Panc1 (cell line): ENCODE measurements at regions not wholly inside any gene's neighbourhood (a gene's known extent, or its start where the extent isn't known, plus 50 kb on each side); places are given as distances from the start of the nearest gene placed in this dataset.

ENCODE experiments used
- ATAC-seq: fragments of 200-7000 bp; cut with Tn5 transposase; 2 replicates; pipeline ENCODE4 v1.9.1; 2020; ENCODE audit warnings: mild to moderate bottlenecking, moderate library complexity
- BruUV-seq: library from RNA; stranded (reverse); fragments of 400-500 nt; replicated peaks from 2 replicates; lab custom pipeline; 2021; lab: Mats Ljungman, UMichigan
- CTCF ChIA-PET: fragments of 300-600 bp; sonication (Branson Sonifier 250); formaldehyde crosslinking; loops from one replicate; lab custom pipeline; 2022; ENCODE audit warnings: antibody characterized with exemption; lab: Charles Lee
- POLR2A ChIA-PET: fragments of 300-600 bp; sonication (Branson Sonifier 250); formaldehyde crosslinking; loops from one replicate; lab custom pipeline; 2022; ENCODE audit warnings: antibody characterized with exemption; lab: Charles Lee
- DNase-seq: peaks from one replicate; pipeline ENCODE4 v3.0.0-alpha.2; 2010; ENCODE audit warnings: low read depth, low spot score
- H3K27ac ChIP-seq: 2 replicates; pipeline ENCODE4 v1.5.1; 2011; ENCODE audit warnings: mild to moderate bottlenecking, low read length, inconsistent platforms
- H3K27me3 ChIP-seq: fragments of 200-500 bp; sonication (Bioruptor generic); 2 replicates; pipeline ENCODE4 v1.6.0; 2014; ENCODE audit warnings: low read length, inconsistent platforms; ENCODE audit not compliant: control insufficient read depth, insufficient read depth
- H3K36me3 ChIP-seq: fragments of 200-500 bp; sonication (Bioruptor generic); 2 replicates; pipeline ENCODE4 v1.5.1; 2014; ENCODE audit warnings: inconsistent platforms, mild to moderate bottlenecking, low read length, moderate library complexity; ENCODE audit not compliant: control insufficient read depth, insufficient read depth
- H3K4me1 ChIP-seq: 2 replicates; pipeline ENCODE4 v1.5.1; 2011; ENCODE audit warnings: inconsistent platforms, mild to moderate bottlenecking, low read length, moderate library complexity; ENCODE audit not compliant: control insufficient read depth, insufficient read depth
- H3K4me3 ChIP-seq, 2 experiments: 2 replicates each; pipeline ENCODE4 v1.5.1; 2011 to 2012; ENCODE audit warnings: low read depth in 2 of 2, low read length in 2 of 2, mild to moderate bottlenecking in 2 of 2, inconsistent platforms in 1 of 2, moderate library complexity in 1 of 2
- H3K9me3 ChIP-seq: fragments of 200-500 bp; sonication (Bioruptor generic); 2 replicates; pipeline ENCODE4 v1.5.1; 2014; ENCODE audit warnings: low read depth, mild to moderate bottlenecking, inconsistent platforms, low read length, moderate library complexity; ENCODE audit not compliant: control insufficient read depth, insufficient read depth
- CTCF ChIP-seq: fragments of 450-650 bp; IDR thresholded peaks from 2 replicates; pipeline ENCODE4 v1.5.1; 2017; ENCODE audit warnings: mild to moderate bottlenecking
- POLR2AphosphoS5 ChIP-seq: IDR thresholded peaks from 2 replicates; pipeline ENCODE4 v1.6.1; 2012; ENCODE audit warnings: mild to moderate bottlenecking, low read depth, low read length, moderate library complexity
- REST ChIP-seq, 2 experiments: IDR thresholded peaks; 2 replicates each; pipeline ENCODE4 v1.6.1; 2011 to 2012; ENCODE audit warnings: low read depth in 2 of 2, control low read depth in 1 of 2, low read length in 1 of 2, mild to moderate bottlenecking in 1 of 2, moderate library complexity in 1 of 2; ENCODE audit not compliant: insufficient read depth in 1 of 2
- SIN3A ChIP-seq: IDR thresholded peaks from 2 replicates; pipeline ENCODE4 v1.6.1; 2012; ENCODE audit warnings: low read depth, mild to moderate bottlenecking, low read length, moderate library complexity, borderline replicate concordance; ENCODE audit not compliant: insufficient read depth
- TCF7L2 ChIP-seq: IDR thresholded peaks from 2 replicates; pipeline ENCODE4 v1.6.1; 2011; ENCODE audit warnings: mild to moderate bottlenecking, low read depth, low read length, inconsistent platforms
- in situ Hi-C: cut with HindIII; loops from 2 replicates; pipeline ENCODE4 v1.10.0; 2016; ENCODE audit warnings: low sequenced_read_pairs, low pct_unique_long_range_greater_than_20kb
- intact Hi-C: fragments of 100-400 bp; cut with micrococcal nuclease; formaldehyde crosslinking; loops from one replicate; pipeline ENCODE4 v1.10.0; 2022; ENCODE audit not compliant: unreplicated experiment

- DNase-seq, result no peak
- Histone ChIP-seq H3K9me3 (0 out of 2 replicates have a peak, but pooled peaks cover 3% of the 10 kb centered on the region), H3K27ac (no peak overlapping the region), H3K4me3 (no peak overlapping the region), H3K4me1 (no peaks in the 10 kb centered on the region), H3K27me3 (no peaks in the 10 kb centered on the region), H3K36me3 (no peaks in the 10 kb centered on the region)
- POLR2A ChIA-PET, result no interaction called here
- no peak for ATAC-seq
- no TSS peak for BruUV-seq
- CTCF ChIA-PET, result no interaction called here
- intact Hi-C loops (no loop called here), in situ Hi-C loops (no loop called here)
- no peak for TF ChIP-seq SIN3A
- TF ChIP-seq TCF7L2, result no peak
- TF ChIP-seq CTCF, result no peak
- TF ChIP-seq REST (IDR thresholded peaks at IDR 0.05; ENCODE audit: insufficient read depth in 1 of 2, low read depth in 2 of 2, low read length in 1 of 2), result no peak
- TF ChIP-seq POLR2AphosphoS5, result no peak
Observed at GRCh38 chr2:78634425-78634824, 391.1 kb upstream of the REG3G start.

- Histone ChIP-seq H3K27ac (no peak overlapping the region), H3K4me3 (no peak overlapping the region), H3K4me1 (no peaks in the 10 kb centered on the region), H3K27me3 (no peaks in the 10 kb centered on the region), H3K9me3 (no peaks in the 10 kb centered on the region), H3K36me3 (no peaks in the 10 kb centered on the region)
- ChIA-PET CTCF (no interaction called here), POLR2A (no interaction called here)
- DNase-seq (no peak), ATAC-seq (no peak)
- in situ Hi-C loops, result no loop called here
- intact Hi-C loops, result no loop called here
- BruUV-seq, result no TSS peak
- TF ChIP-seq POLR2AphosphoS5 (no peak), REST (IDR thresholded peaks at IDR 0.05; ENCODE audit: insufficient read depth in 1 of 2, low read depth in 2 of 2, low read length in 1 of 2) (no peak), SIN3A (no peak), TCF7L2 (no peak), CTCF (no peak)
Observed at GRCh38 chr2:78644854-78645253, 380.6 kb upstream of the REG3G start.
